ENCODE measurements at regions not wholly inside any gene's neighbourhood (a gene's known extent, or its start where the extent isn't known, plus 50 kb on each side); places are given as distances from the start of the nearest gene placed in this dataset.

- TF ChIP-seq CTCF (IDR thresholded peaks at IDR 0.05) (no peak), POLR2A (IDR thresholded peaks at IDR 0.05) (no peak)
Observed at GRCh38 chr7:29622335-29623265, 59.0 kb downstream of the PRR15 start.
